ENCODE measurements at regions not wholly inside any gene's neighbourhood (a gene's known extent, or its start where the extent isn't known, plus 50 kb on each side); places are given as distances from the start of the nearest gene placed in this dataset.

- no peak for DNase-seq (ENCODE audit: low read depth)
- H3K4me3 ChIP-seq (ENCODE audit: low read length): no peak overlapping the region
- no peak for TF ChIP-seq CTCF (conservative IDR thresholded peaks at IDR 0.05; ENCODE audit: low read depth, low read length)
These were observed 421.5 kb upstream of the GNPDA2 start for GRCh38 chr4:45147866-45148265.

- no peak for DNase-seq (ENCODE audit: low read depth)
- no peak overlapping the region for H3K4me3 ChIP-seq (ENCODE audit: low read length)
- no peak for TF ChIP-seq CTCF (conservative IDR thresholded peaks at IDR 0.05; ENCODE audit: low read depth, low read length)
These were observed 404.7 kb upstream of the GNPDA2 start for GRCh38 chr4:45131020-45131419.

GRCh38 chr4:45122406-45122805 is 396.1 kb upstream of the GNPDA2 start:
- no peak overlapping the region for H3K4me3 ChIP-seq (ENCODE audit: low read length)
- TF ChIP-seq CTCF (conservative IDR thresholded peaks at IDR 0.05; ENCODE audit: low read depth, low read length): no peak
- no peak for DNase-seq (ENCODE audit: low read depth)

GRCh38 chr4:45121426-45121975 is 395.1 kb upstream of the GNPDA2 start:
- DNase-seq (ENCODE audit: low read depth): no peak
- H3K4me3 ChIP-seq (ENCODE audit: low read length): no peak overlapping the region

GRCh38 chr4:45120163-45120562 is 393.8 kb upstream of the GNPDA2 start:
- TF ChIP-seq CTCF (conservative IDR thresholded peaks at IDR 0.05; ENCODE audit: low read depth, low read length): no peak
- no peak for DNase-seq (ENCODE audit: low read depth)
- H3K4me3 ChIP-seq (ENCODE audit: low read length): no peak overlapping the region

More at GRCh38 chr4:45121426-45121975, 395.1 kb upstream of the GNPDA2 start:
- no peak for TF ChIP-seq CTCF (conservative IDR thresholded peaks at IDR 0.05; ENCODE audit: low read depth, low read length)

GRCh38 chr4:45119376-45119775 is 393.0 kb upstream of the GNPDA2 start:
- no peak for TF ChIP-seq CTCF (conservative IDR thresholded peaks at IDR 0.05; ENCODE audit: low read depth, low read length)
- no peak for DNase-seq (ENCODE audit: low read depth)
- H3K4me3 ChIP-seq (ENCODE audit: low read length): no peak overlapping the region

- TF ChIP-seq CTCF (conservative IDR thresholded peaks at IDR 0.05; ENCODE audit: low read depth, low read length): no peak
- H3K4me3 ChIP-seq (ENCODE audit: low read length): no peak overlapping the region
These were observed 376.4 kb upstream of the GNPDA2 start for GRCh38 chr4:45102716-45103115.

More at GRCh38 chr4:45102716-45103115, 376.4 kb upstream of the GNPDA2 start:
- DNase-seq (ENCODE audit: low read depth): no peak
